ENCODE measurements at regions not wholly inside any gene's neighbourhood (a gene's known extent, or its start where the extent isn't known, plus 50 kb on each side); places are given as distances from the start of the nearest gene placed in this dataset.

- TF ChIP-seq, protein P1, sequence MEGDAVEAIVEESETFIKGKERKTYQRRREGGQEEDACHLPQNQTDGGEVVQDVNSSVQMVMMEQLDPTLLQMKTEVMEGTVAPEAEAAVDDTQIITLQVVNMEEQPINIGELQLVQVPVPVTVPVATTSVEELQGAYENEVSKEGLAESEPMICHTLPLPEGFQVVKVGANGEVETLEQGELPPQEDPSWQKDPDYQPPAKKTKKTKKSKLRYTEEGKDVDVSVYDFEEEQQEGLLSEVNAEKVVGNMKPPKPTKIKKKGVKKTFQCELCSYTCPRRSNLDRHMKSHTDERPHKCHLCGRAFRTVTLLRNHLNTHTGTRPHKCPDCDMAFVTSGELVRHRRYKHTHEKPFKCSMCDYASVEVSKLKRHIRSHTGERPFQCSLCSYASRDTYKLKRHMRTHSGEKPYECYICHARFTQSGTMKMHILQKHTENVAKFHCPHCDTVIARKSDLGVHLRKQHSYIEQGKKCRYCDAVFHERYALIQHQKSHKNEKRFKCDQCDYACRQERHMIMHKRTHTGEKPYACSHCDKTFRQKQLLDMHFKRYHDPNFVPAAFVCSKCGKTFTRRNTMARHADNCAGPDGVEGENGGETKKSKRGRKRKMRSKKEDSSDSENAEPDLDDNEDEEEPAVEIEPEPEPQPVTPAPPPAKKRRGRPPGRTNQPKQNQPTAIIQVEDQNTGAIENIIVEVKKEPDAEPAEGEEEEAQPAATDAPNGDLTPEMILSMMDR (conservative IDR thresholded peaks at IDR 0.05; ENCODE audit: control insufficient read depth, insufficient read depth, low read depth, low read length) = no peak
- H3K4me3 ChIP-seq (ENCODE audit: control insufficient read depth, low read depth, low read length) = no peak overlapping the region
- DNase-seq (ENCODE audit: low read depth) = no peak
Measured at GRCh38 chr7:88450874-88451273, 144.2 kb upstream of the STEAP4 start.

DNA sequence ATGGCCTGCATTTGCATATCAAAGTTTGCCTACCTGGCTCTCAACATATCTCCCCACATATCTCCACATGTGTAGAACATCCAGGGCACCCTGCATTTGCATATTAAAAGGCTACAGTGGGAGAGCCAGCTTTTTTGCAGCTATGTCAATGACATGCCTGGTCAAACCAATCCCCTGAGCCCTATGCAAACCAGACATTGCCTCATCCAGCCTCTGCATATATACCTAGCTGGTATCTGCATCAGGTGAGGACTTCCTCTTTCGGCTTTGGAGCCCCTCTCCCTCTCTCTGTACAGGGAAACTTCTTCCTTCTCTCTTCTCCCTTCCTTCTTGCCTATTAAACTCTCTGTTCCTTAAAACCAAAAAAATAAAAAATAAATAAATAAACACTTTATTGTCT is 142.7 kb upstream of the STEAP4 start:
- no peak overlapping the region for H3K4me3 ChIP-seq (ENCODE audit: control insufficient read depth, low read depth, low read length)
- no peak for DNase-seq (ENCODE audit: low read depth)

DNA sequence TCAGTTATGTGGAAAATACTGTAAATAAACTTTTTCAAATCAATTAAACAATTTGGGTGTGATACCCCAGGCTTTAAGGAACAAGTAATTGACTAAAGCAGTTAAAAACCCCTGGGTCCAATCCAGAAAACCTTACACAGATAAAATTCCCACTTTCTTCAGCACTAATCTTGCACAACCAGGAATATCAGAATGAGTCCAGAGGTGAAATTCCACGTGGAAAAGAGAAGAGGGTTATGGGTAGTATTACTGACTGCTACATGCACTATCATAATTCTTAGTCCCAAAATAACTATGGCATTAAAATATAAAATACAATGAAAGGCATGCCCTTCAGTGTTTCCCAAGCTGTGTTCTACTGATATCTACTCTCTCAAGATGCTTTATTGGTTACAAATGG is 135.7 kb upstream of the STEAP4 start:
- no peak for DNase-seq (ENCODE audit: low read depth)
- TF ChIP-seq, protein P1 (conservative IDR thresholded peaks at IDR 0.05; ENCODE audit: control insufficient read depth, insufficient read depth, low read depth, low read length) = no peak
- no peak overlapping the region for H3K4me3 ChIP-seq (ENCODE audit: control insufficient read depth, low read depth, low read length)

More for the DNA sequence above, 142.7 kb upstream of the STEAP4 start:
- TF ChIP-seq, protein P1 (conservative IDR thresholded peaks at IDR 0.05; ENCODE audit: control insufficient read depth, insufficient read depth, low read depth, low read length) = no peak

- TF ChIP-seq, protein P1 (conservative IDR thresholded peaks at IDR 0.05; ENCODE audit: control insufficient read depth, insufficient read depth, low read depth, low read length) = no peak
- DNase-seq (ENCODE audit: low read depth) = no peak
- H3K4me3 ChIP-seq (ENCODE audit: control insufficient read depth, low read depth, low read length) = no peak overlapping the region
Measured at GRCh38 chr7:88437132-88437531, 130.4 kb upstream of the STEAP4 start.

DNA sequence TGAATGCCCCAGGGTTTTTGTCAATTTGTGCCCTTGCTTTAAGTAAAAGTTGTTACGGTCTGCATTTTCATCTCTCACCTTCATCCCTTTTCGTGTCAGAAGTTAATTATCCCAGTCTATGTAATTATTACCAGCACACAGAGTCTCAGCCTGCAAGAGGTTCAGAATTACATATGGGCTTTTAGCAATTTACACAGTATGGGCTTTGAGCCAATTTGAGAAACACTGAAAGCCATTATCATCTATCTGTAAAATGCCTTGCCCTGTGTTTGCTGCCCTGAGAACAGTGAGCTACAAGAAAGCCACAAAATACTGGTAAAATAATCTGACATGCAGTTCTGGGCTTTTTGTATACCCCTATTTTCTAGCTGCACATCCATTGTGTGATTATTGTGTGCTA is 125.6 kb upstream of the STEAP4 start:
- TF ChIP-seq, protein P1 (conservative IDR thresholded peaks at IDR 0.05; ENCODE audit: control insufficient read depth, insufficient read depth, low read depth, low read length) = no peak
- H3K4me3 ChIP-seq (ENCODE audit: control insufficient read depth, low read depth, low read length) = no peak overlapping the region
- no peak for DNase-seq (ENCODE audit: low read depth)

- H3K4me3 ChIP-seq (ENCODE audit: control insufficient read depth, low read depth, low read length) = no peak overlapping the region
- TF ChIP-seq, protein P1 (conservative IDR thresholded peaks at IDR 0.05; ENCODE audit: control insufficient read depth, insufficient read depth, low read depth, low read length) = no peak
- DNase-seq (ENCODE audit: low read depth) = no peak
Measured at GRCh38 chr7:88431882-88432281, 125.2 kb upstream of the STEAP4 start.

- TF ChIP-seq, protein P1 (conservative IDR thresholded peaks at IDR 0.05; ENCODE audit: control insufficient read depth, insufficient read depth, low read depth, low read length) = no peak
- peak; percentile 7 for DNase-seq (ENCODE audit: low read depth)
Measured at GRCh38 chr7:88429382-88429781, 122.7 kb upstream of the STEAP4 start.

More at GRCh38 chr7:88429382-88429781, 122.7 kb upstream of the STEAP4 start:
- H3K4me3 ChIP-seq (ENCODE audit: control insufficient read depth, low read depth, low read length) = no peak overlapping the region

Measured in fibroblast of mammary gland (primary cell).